CD4-positive, alpha-beta T cell treated with Interleukin-6 for 4 hours (primary cell): ENCODE measurements at regions not wholly inside any gene's neighbourhood (a gene's known extent, or its start where the extent isn't known, plus 50 kb on each side); places are given as distances from the start of the nearest gene placed in this dataset.
"Not testable (repeated sequence)": the region's sequence is repeated elsewhere in the genome, so short reads cannot be mapped to it uniquely, and the experiment has no call there.

ENCODE experiments used
- DNase-seq: peaks from one replicate; pipeline ENCODE4 v3.0.0-alpha.2; 2020; ENCODE audit warnings: mixed read lengths

GRCh38 chr1:171397851-171398469, 84.0 kb downstream of the FMO4 start:
- DNase-seq, result no peak

- DNase-seq, result no peak
Measured at GRCh38 chr1:171403393-171403792, 81.9 kb upstream of the PRRC2C start.

- DNase-seq, result no peak
Measured at GRCh38 chr1:171405391-171405714, 80.0 kb upstream of the PRRC2C start.

GRCh38 chr1:171413557-171413956, 71.8 kb upstream of the PRRC2C start:
- not testable (repeated sequence) for DNase-seq

- no peak for DNase-seq
Measured at GRCh38 chr1:171418546-171418945, 66.8 kb upstream of the PRRC2C start.

GRCh38 chr1:171420810-171421209, 64.5 kb upstream of the PRRC2C start:
- DNase-seq, result no peak

- no peak for DNase-seq
Measured at GRCh38 chr1:171421413-171422020, 63.8 kb upstream of the PRRC2C start.

- no peak for DNase-seq
Measured at GRCh38 chr1:171422511-171422910, 62.8 kb upstream of the PRRC2C start.

- no peak for DNase-seq
Measured at GRCh38 chr1:171424494-171424893, 60.8 kb upstream of the PRRC2C start.

GRCh38 chr1:171426645-171427044, 58.7 kb upstream of the PRRC2C start:
- no peak for DNase-seq

- DNase-seq, result no peak
Measured at GRCh38 chr1:171427852-171428471, 57.4 kb upstream of the PRRC2C start.

GRCh38 chr1:171429137-171429536, 56.2 kb upstream of the PRRC2C start:
- no peak for DNase-seq

- no peak for DNase-seq
Measured at GRCh38 chr1:171431994-171432393, 53.3 kb upstream of the PRRC2C start.

- no peak for DNase-seq
Measured at GRCh38 chr1:171432473-171432872, 52.9 kb upstream of the PRRC2C start.

GRCh38 chr1:171433451-171433850, 51.9 kb upstream of the PRRC2C start:
- DNase-seq, result no peak

GRCh38 chr1:171434717-171435346, 50.5 kb upstream of the PRRC2C start:
- DNase-seq, result peak; percentile 42
